OCI-LY1 (cell line): ENCODE measurements at regions not wholly inside any gene's neighbourhood (a gene's known extent, or its start where the extent isn't known, plus 50 kb on each side); places are given as distances from the start of the nearest gene placed in this dataset.

Source experiments
- H2AFZ ChIP-seq: fragments of 200-600 bp; sonication (generic), shearing (Covaris generic); 2 replicates; pipeline ENCODE4 v1.6.0; 2014; ENCODE audit warnings: antibody characterized with exemption, mild to moderate bottlenecking, low read length
- H3F3A ChIP-seq: fragments of 200-600 bp; sonication (generic), shearing (Covaris generic); 2 replicates; pipeline ENCODE4 v1.6.0; 2014; ENCODE audit warnings: mild to moderate bottlenecking, antibody characterized with exemption, low read length, moderate library complexity; ENCODE audit not compliant: insufficient read depth
- H3K27ac ChIP-seq: fragments of 200-600 bp; sonication (generic); 2 replicates; pipeline ENCODE4 v1.5.1; 2014; ENCODE audit warnings: low read length, mixed run types, mild to moderate bottlenecking, low read depth; ENCODE audit not compliant: poor library complexity, severe bottlenecking
- H3K27me3 ChIP-seq: fragments of 200-600 bp; sonication (generic); 2 replicates; pipeline ENCODE4 v1.6.0; 2014; ENCODE audit warnings: antibody characterized with exemption, mild to moderate bottlenecking, low read length, moderate library complexity; ENCODE audit not compliant: insufficient read depth
- H3K36me3 ChIP-seq: fragments of 200-600 bp; sonication (generic); 2 replicates; pipeline ENCODE4 v1.6.1; 2014; ENCODE audit warnings: mild to moderate bottlenecking, antibody characterized with exemption, low read length, moderate library complexity, mixed read lengths; ENCODE audit not compliant: insufficient read depth
- H3K4me1 ChIP-seq: fragments of 200-600 bp; sonication (generic); 2 replicates; pipeline ENCODE4 v1.5.1; 2014; ENCODE audit warnings: mild to moderate bottlenecking, low read length, moderate library complexity; ENCODE audit not compliant: insufficient read depth, severe bottlenecking
- H3K4me2 ChIP-seq: fragments of 200-600 bp; sonication (generic), shearing (Covaris generic); 2 replicates; pipeline ENCODE4 v1.6.1; 2014; ENCODE audit warnings: low read length
- H3K4me3 ChIP-seq: fragments of 200-600 bp; sonication (generic); 2 replicates; pipeline ENCODE4 v1.5.1; 2014; ENCODE audit warnings: low read length, low read depth, mild to moderate bottlenecking, mixed read lengths; ENCODE audit not compliant: poor library complexity, severe bottlenecking
- H3K79me2 ChIP-seq: fragments of 200-600 bp; shearing (Covaris generic); 2 replicates; pipeline ENCODE4 v1.6.1; 2016; ENCODE audit warnings: mixed run types, low read length, mixed read lengths; ENCODE audit not compliant: insufficient read depth
- H3K9ac ChIP-seq: fragments of 200-600 bp; sonication (generic), shearing (Covaris generic); 2 replicates; pipeline ENCODE4 v1.6.1; 2014; ENCODE audit warnings: mild to moderate bottlenecking, low read length, mixed read lengths
- H3K9me2 ChIP-seq: fragments of 200-600 bp; sonication (generic), shearing (Covaris generic); 2 replicates; pipeline ENCODE4 v1.6.1; 2014; ENCODE audit warnings: low read depth, mild to moderate bottlenecking, low read length, mixed read lengths
- H3K9me3 ChIP-seq: fragments of 200-600 bp; shearing (Covaris generic); 2 replicates; pipeline ENCODE4 v1.6.1; 2014; ENCODE audit warnings: low read length, mixed read lengths
- H4K20me1 ChIP-seq: fragments of 200-600 bp; sonication (generic), shearing (Covaris generic); 2 replicates; pipeline ENCODE4 v1.6.0; 2016; ENCODE audit warnings: mild to moderate bottlenecking, low read length; ENCODE audit not compliant: insufficient read depth
- CTCF ChIP-seq: fragments of 200-600 bp; sonication (generic), shearing (Covaris generic); IDR thresholded peaks from 2 replicates; pipeline ENCODE4 v1.5.1; 2017; ENCODE audit warnings: mild to moderate bottlenecking, antibody characterized with exemption, low read length, moderate library complexity, mixed read lengths
- EZH2 ChIP-seq: fragments of 200-600 bp; sonication (generic), shearing (Covaris generic); IDR thresholded peaks from 2 replicates; pipeline ENCODE4 v1.8.0; 2017; ENCODE audit warnings: borderline replicate concordance, mixed run types, mild to moderate bottlenecking, antibody characterized with exemption, low read length, moderate library complexity, mixed read lengths

DNA sequence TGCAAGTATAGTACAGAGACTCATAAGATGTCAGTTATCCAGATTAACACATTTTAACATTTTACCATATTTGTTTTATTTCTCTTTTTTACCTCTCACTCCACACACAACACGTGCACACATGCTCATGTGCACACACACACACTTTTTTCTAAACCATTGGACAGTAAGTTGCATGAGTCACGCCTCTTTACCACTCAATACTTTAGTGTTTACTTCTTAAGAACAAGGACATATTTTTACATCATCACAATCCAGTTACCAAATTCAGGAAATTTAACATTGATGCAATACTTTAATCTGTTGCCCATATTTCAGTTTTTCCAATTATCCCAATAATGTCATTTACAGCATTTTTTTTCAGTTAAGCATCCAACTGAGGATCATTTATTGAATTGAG is 109.0 kb downstream of the RIN2 start:
- Histone ChIP-seq H3K27me3 (no peaks in the 10 kb centered on the region), H3K9me2 (no peaks in the 10 kb centered on the region), H3F3A (no peaks in the 10 kb centered on the region), H3K27ac (no peak overlapping the region), H3K9ac (no peak overlapping the region), H3K4me2 (no peak overlapping the region), H3K4me3 (no peak overlapping the region), H3K79me2 (no peaks in the 10 kb centered on the region), H3K9me3 (no peaks in the 10 kb centered on the region), H3K4me1 (no peaks in the 10 kb centered on the region), H4K20me1 (no peaks in the 10 kb centered on the region), H2AFZ (no peak overlapping the region), H3K36me3 (no peaks in the 10 kb centered on the region)
- TF ChIP-seq CTCF (no peak), EZH2 (no peak)

DNA sequence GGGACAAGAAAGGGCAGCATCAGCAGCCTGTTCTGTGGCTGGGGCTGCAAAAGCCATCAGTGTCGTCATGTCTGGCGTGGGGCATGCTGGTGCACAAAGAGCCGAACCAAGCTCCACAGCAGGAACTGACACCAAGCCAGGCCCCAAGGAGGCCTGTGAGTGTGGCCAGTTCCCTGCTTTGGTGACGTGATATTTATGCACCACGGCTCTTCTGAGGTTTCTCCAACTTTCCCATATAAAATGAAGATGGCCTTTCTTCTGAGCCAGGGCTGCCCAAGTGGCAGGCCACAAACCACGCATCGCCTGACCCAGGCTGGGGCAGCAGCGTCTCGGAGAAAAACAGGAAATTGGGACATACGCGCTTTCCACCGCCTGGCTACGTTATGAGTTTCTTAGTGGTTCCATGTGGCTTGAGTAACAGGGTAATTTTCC is 109.9 kb downstream of the RIN2 start:
- no peaks in the 10 kb centered on the region for H3F3A ChIP-seq
- no peaks in the 10 kb centered on the region for H3K4me1 ChIP-seq
- H3K9ac ChIP-seq, result no peak overlapping the region
- no peaks in the 10 kb centered on the region for H4K20me1 ChIP-seq
- no peaks in the 10 kb centered on the region for H3K9me2 ChIP-seq
- H3K27ac ChIP-seq, result no peak overlapping the region
- H2AFZ ChIP-seq, result no peak overlapping the region
- H3K27me3 ChIP-seq, result no peaks in the 10 kb centered on the region
- no peaks in the 10 kb centered on the region for H3K9me3 ChIP-seq
- no peak overlapping the region for H3K4me2 ChIP-seq
- H3K79me2 ChIP-seq, result no peaks in the 10 kb centered on the region
- H3K36me3 ChIP-seq, result no peaks in the 10 kb centered on the region
- no peak overlapping the region for H3K4me3 ChIP-seq
- no peak for TF ChIP-seq CTCF
- TF ChIP-seq EZH2, result no peak

- H3K27me3 ChIP-seq, result no peaks in the 10 kb centered on the region
- H3K79me2 ChIP-seq, result no peaks in the 10 kb centered on the region
- no peaks in the 10 kb centered on the region for H3K36me3 ChIP-seq
- H3K9me3 ChIP-seq, result no peaks in the 10 kb centered on the region
- no peaks in the 10 kb centered on the region for H3K9me2 ChIP-seq
- H3K4me1 ChIP-seq, result no peaks in the 10 kb centered on the region
- no peaks in the 10 kb centered on the region for H3F3A ChIP-seq
- no peak overlapping the region for H2AFZ ChIP-seq
- no peak overlapping the region for H3K9ac ChIP-seq
- H3K4me3 ChIP-seq, result no peak overlapping the region
- H4K20me1 ChIP-seq, result no peaks in the 10 kb centered on the region
- H3K4me2 ChIP-seq, result no peak overlapping the region
- no peak overlapping the region for H3K27ac ChIP-seq
- TF ChIP-seq CTCF (no peak), EZH2 (no peak)
Observed at GRCh38 chr20:19868441-19868840, 110.4 kb downstream of the RIN2 start.
